HG02852 (cell line): ENCODE measurements at regions not wholly inside any gene's neighbourhood (a gene's known extent, or its start where the extent isn't known, plus 50 kb on each side); places are given as distances from the start of the nearest gene placed in this dataset.
A peak's percentile ranks its signal among the peaks of the same experiment; 100 is the strongest.

Experiments used
- ATAC-seq: cut with Tn5 transposase; IDR thresholded peaks from one replicate; pipeline ENCODE4 v1.9.1; 2021; ENCODE audit warnings: mild to moderate bottlenecking, moderate library complexity; ENCODE audit not compliant: unreplicated experiment

GRCh38 chr13:105127732-105128131 is 1407.7 kb downstream of the EFNB2 start:
- ATAC-seq: no peak

DNA sequence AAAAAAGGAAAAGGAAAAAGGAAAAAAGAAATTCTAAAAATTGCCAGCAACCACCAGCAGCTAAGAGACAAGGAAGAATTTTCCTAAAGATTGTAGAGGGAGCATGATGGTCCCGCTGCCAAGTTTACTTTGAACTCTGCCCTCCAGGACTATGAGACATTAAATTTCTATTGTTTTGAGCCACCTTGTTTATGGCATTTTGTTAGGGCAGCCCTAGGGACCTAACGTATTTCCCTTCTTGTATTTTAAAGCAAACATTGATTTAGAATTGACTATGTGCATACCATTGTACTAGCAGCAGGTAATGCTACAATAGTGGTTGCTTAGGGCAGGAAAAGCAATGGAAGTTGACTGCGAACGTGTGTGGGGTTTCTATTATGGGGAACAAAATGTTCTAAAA is 1414.2 kb downstream of the EFNB2 start:
- ATAC-seq: no peak

- ATAC-seq: no peak
These were observed 1417.0 kb downstream of the EFNB2 start for GRCh38 chr13:105118426-105118985.

DNA sequence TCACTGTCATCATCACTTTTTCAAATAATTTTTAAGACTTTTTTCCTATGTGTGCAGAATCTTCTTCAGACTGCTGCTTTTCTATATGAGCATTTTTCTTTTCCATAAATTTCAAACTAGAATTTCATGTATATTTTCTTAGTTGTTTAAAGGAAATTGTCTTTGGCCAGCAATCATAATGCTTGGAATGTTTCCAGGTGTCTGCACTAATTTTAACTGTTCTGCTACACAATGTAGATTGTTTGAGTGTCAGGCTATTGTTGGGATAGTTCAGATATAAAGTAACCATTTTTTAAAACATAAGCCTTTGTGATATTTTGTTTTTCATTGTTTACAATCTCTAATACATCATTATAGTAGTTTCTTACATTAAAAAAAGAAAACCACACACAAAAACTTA is 1418.5 kb downstream of the EFNB2 start:
- ATAC-seq: no peak

DNA sequence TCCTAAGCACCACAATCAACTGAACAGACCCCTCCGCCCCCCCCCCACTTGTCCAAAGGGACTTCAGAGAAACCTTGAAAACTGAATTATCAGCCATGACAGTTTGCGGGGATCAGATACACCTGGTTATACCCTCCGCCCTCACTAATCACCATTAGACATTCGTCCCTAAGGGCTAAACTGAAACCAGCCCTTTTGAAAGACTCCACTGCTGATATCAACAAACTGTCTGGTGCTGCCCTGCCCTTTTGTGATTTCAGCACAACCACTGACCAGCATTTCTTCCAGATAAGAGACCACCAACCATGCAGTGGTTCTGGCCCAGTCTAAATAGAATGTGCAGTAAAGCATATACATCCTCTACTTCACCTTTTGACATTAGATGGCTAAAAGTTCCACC is 1422.9 kb downstream of the EFNB2 start:
- no peak for ATAC-seq

DNA sequence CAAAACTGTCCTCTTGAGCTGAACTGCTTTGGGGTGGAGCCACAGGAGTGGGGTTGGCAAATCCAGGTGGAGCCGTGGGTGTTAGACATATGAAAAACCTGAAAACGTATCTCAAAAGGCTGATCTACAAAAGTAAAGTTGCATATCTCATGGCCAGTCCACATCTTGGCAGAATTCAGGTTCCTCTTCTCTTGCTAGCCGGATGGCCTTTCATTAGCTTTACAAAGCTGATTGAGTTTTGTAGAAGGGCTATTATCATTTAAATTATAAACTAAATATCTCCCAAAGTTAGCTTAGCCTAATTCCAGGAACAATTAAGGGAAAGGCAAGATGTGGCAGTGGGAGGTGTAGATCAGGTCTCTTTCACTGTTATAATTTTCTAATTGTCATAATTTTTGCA is 1427.7 kb downstream of the EFNB2 start:
- no peak for ATAC-seq

DNA sequence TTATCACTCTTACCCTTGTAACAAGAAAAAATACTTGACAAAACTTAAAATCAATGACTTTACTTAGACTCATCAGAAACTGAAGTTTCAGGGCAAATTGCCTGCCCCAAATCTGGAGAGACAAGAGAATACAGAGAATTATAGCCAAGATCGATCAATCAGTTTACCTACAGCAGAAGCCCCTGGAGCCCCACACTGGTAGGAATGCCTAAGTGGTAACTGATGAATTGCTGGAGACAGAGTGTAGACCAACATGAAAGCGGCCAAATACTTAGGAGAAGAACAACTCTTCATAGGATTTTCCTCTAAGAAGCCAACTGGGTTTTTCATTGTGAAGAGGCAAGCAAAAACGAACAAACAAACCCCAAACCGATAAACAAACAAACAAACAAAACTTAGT is 1430.0 kb downstream of the EFNB2 start:
- ATAC-seq: no peak

- ATAC-seq: no peak
These were observed 1437.9 kb downstream of the EFNB2 start for GRCh38 chr13:105097521-105097920.

DNA sequence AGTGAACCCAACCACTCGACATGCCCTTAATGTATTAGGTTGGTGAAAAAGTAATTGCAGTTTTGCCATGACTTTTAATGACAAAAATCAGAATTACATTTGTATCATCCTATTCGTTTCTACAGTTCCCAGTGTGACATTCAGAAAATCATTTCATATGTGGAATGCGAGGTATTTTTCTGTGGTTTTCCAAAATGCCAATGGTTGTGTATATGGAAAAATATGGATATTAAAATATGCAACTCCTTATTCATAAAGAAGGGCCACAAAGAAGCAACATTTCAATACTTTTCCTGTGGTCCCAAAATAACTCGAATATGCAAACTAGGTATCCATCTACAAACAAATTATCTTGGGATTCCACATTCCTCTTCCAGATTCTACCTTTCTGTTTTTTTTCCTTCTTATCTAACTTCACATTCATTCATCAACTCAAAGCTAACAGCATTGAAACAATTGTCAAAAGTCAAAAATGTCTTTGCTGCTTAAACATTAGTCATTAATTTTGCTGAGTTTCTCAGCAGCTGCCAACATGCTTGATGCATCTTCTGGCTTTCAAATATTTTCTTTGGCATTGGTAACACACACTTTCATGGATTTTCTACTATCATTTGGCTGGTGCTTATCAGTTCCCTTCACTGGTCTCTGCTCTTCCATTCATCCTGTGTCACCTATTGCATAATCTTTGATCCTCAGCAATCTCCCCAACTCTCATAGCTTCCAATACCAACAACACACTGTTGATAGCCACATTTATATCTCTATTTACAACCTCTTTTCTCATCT is 1445.4 kb downstream of the EFNB2 start:
- ATAC-seq: no peak

- no peak for ATAC-seq
These were observed 1447.5 kb downstream of the EFNB2 start for GRCh38 chr13:105087945-105088344.

- no peak for ATAC-seq
These were observed 1450.5 kb downstream of the EFNB2 start for GRCh38 chr13:105084931-105085330.

GRCh38 chr13:105083992-105084391 is 1451.5 kb downstream of the EFNB2 start:
- no peak for ATAC-seq

GRCh38 chr13:105074755-105075154 is 1460.7 kb downstream of the EFNB2 start:
- no peak for ATAC-seq

- ATAC-seq: no peak
These were observed 1462.4 kb downstream of the EFNB2 start for GRCh38 chr13:105073041-105073440.

GRCh38 chr13:105070452-105070851 is 1465.0 kb downstream of the EFNB2 start:
- no peak for ATAC-seq

GRCh38 chr13:105069106-105069505 is 1466.4 kb downstream of the EFNB2 start:
- no peak for ATAC-seq

DNA sequence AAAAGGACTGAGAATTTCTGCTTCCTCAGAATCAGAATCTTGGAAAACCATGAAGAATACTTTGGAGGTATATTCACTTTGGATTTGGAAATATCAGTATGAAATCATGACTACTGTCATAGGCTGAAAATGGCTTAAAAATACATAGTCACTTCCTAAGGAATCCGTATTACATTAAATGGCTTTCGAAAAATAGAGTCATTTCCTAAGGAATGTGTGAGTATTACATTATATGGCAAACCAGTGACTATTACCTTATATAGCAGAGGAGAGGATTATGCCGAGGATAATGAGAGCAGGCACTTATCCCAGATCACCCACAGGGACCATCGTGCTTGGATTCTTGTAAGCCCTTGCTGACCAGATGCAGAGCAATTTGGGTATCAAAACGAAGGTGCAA is 1471.8 kb downstream of the EFNB2 start:
- no peak for ATAC-seq

- ATAC-seq: no peak
These were observed 1475.7 kb downstream of the EFNB2 start for GRCh38 chr13:105059786-105060185.

DNA sequence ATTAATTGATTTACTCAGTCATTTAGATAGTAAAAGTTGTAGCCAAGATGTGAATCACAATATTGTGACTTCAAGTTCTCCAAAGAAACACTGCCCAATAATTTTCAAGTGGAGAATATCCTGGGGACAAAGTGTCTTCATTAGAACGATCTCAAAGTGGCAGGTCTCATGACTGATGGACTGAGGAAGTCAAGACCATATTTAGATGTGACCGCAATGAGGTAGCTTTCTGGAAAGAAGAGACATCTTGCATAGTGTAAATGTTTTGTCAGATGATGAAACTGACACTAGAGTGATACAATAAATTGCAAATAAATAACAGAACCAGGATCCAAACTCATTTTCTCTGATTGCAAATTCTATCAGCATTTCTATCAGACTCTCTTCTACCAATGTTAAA is 1476.9 kb downstream of the EFNB2 start:
- ATAC-seq: no peak

DNA sequence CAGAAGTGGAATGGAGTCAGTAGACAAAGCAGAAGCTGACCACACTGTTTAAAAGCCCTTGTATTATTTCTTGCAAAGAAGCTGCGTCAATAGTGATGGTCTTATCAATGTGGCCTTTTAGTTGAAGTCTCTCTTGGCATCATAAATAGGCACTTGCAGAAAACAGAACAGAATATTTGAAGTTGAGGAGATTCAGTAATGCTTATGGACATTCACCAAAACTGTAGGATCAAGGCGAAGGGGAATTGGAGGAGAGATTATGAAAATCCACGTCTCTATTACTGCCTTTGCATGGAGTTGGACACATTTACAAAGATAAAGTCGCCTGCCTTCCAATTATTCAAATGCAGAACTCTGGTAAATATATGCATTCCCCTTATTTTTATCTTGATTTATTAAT is 1482.8 kb downstream of the EFNB2 start:
- no peak for ATAC-seq

DNA sequence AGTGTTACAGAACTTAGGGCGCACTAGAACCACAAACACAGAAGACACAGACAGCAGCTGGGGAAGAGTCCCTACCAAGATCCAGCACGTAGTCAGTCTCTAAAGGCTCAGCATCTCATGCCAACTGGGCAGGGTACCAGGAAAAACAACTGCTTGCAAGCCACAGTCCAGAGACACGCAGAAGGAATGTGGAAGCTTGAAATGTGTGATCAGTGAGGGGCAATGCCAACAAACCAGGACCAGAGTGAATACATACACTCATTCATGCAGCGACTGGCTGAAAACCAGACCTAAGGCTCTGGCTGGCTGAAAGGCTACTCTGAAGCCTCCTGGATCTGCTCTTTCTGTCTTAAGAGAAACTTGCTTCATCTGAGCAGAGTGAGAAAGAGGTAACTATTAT is 1484.8 kb downstream of the EFNB2 start:
- ATAC-seq: no peak

GRCh38 chr13:105048677-105049076 is 1486.8 kb downstream of the EFNB2 start:
- peak; percentile 95 for ATAC-seq
